Uterus (tissue), 2 donors: ENCODE measurements at regions not wholly inside any gene's neighbourhood (a gene's known extent, or its start where the extent isn't known, plus 50 kb on each side); places are given as distances from the start of the nearest gene placed in this dataset.

ENCODE experiments used
- CTCF ChIP-seq, 4 experiments: fragments of 200-600 bp in 2 of 4; fragments of 450-650 bp in 2 of 4; sonication (generic) in 2 of 4; IDR thresholded peaks; one replicate each; pipeline ENCODE4 v1.5.1; 2016 to 2019; ENCODE audit warnings: antibody characterized with exemption in 4 of 4, mild to moderate bottlenecking in 2 of 4, moderate library complexity in 1 of 4
- POLR2A ChIP-seq, 2 donors: fragments of 450-650 bp; IDR thresholded peaks; one replicate each; pipeline ENCODE4 v1.6.1; 2016; ENCODE audit warnings: antibody characterized with exemption in 2 of 2, mild to moderate bottlenecking in 1 of 2, moderate library complexity in 1 of 2

- no peak for TF ChIP-seq CTCF (IDR thresholded peaks at IDR 0.05)
- TF ChIP-seq POLR2A (IDR thresholded peaks at IDR 0.05): no peak
Measured at GRCh38 chr10:9103301-9103700, 1048.8 kb downstream of the GATA3 start.
